ENCODE measurements at regions not wholly inside any gene's neighbourhood (a gene's known extent, or its start where the extent isn't known, plus 50 kb on each side); places are given as distances from the start of the nearest gene placed in this dataset.

- TF ChIP-seq CTCF (IDR thresholded peaks at IDR 0.05 in 2 of 3, conservative IDR thresholded peaks at IDR 0.05 in 1 of 3; ENCODE audit: borderline replicate concordance in 1 of 3, insufficient read depth in 1 of 3, low read depth in 2 of 3, low read length in 2 of 3) (no peak), POLR2AphosphoS5 (IDR thresholded peaks at IDR 0.05; ENCODE audit: low read depth, low read length) (no peak), EZH2 (IDR thresholded peaks at IDR 0.05) (no peak), MAX (IDR thresholded peaks at IDR 0.05) (no peak), RAD21 (IDR thresholded peaks at IDR 0.05; ENCODE audit: low read depth) (no peak), POLR2A (IDR thresholded peaks at IDR 0.05; ENCODE audit: borderline replicate concordance, extremely low read depth, insufficient read depth, insufficient read length) (no peak), EZH2phosphoT487 (IDR thresholded peaks at IDR 0.05; ENCODE audit: borderline replicate concordance) (no peak), TCF7L2 (IDR thresholded peaks at IDR 0.05; ENCODE audit: borderline replicate concordance, extremely low read depth, insufficient read depth, insufficient read length) (no peak)
Measured at GRCh38 chr2:105490204-105490603, 91.4 kb upstream of the FHL2 start.

All from HCT116 (cell line).